ENCODE measurements at regions not wholly inside any gene's neighbourhood (a gene's known extent, or its start where the extent isn't known, plus 50 kb on each side); places are given as distances from the start of the nearest gene placed in this dataset.

DNA sequence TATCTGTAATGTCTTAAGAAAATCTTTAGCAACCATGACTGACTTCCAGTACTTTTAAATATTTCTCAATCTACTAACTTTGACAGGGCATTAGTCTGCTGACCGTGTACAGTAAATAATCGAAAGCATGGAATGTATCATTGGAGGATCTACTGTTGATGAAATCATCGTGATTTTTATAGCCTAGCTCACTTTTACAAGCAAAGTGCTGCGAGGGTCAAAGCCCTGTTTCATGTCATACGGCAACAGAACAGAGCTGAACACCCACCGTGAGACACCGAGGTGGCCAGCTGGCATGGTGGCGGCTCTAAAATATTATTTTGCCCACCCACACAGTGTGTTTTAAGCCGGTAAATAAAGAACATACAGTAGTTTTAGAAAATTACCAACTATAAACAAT lies 679.3 kb downstream of the FAT4 start:
- Histone ChIP-seq H3K27me3 (ENCODE audit: control insufficient read depth, insufficient read depth, low read length) (no peaks in the 10 kb centered on the region), H3K36me3 (ENCODE audit: control insufficient read depth in 2 of 3, insufficient read depth in 3 of 3, low read length in 3 of 3) (no peaks in the 10 kb centered on the region), H3K9ac (ENCODE audit: low read length in 3 of 3) (no peak overlapping the region), H3K27ac (ENCODE audit: low read depth in 2 of 2, low read length in 2 of 2) (no peak overlapping the region), H3K9me3 (ENCODE audit: control insufficient read depth in 2 of 3, insufficient read depth in 1 of 3, low read length in 3 of 3) (no peaks in the 10 kb centered on the region), H3K4me1 (ENCODE audit: control insufficient read depth in 2 of 3, insufficient read depth in 2 of 3, low read depth in 1 of 3, low read length in 3 of 3) (no peaks in the 10 kb centered on the region), H3K4me3 (ENCODE audit: low read length in 3 of 3) (no peak overlapping the region)
- no peak for FAIRE-seq
- no peak for DNase-seq
- TF ChIP-seq, protein P1, sequence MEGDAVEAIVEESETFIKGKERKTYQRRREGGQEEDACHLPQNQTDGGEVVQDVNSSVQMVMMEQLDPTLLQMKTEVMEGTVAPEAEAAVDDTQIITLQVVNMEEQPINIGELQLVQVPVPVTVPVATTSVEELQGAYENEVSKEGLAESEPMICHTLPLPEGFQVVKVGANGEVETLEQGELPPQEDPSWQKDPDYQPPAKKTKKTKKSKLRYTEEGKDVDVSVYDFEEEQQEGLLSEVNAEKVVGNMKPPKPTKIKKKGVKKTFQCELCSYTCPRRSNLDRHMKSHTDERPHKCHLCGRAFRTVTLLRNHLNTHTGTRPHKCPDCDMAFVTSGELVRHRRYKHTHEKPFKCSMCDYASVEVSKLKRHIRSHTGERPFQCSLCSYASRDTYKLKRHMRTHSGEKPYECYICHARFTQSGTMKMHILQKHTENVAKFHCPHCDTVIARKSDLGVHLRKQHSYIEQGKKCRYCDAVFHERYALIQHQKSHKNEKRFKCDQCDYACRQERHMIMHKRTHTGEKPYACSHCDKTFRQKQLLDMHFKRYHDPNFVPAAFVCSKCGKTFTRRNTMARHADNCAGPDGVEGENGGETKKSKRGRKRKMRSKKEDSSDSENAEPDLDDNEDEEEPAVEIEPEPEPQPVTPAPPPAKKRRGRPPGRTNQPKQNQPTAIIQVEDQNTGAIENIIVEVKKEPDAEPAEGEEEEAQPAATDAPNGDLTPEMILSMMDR (IDR thresholded peaks at IDR 0.05; ENCODE audit: borderline replicate concordance, extremely low read depth, insufficient read depth): no peak
- intact Hi-C loops (cut with DNase I): no loop called here

GRCh38 chr4:125994430-125994829 lies 679.7 kb downstream of the FAT4 start:
- H3K27ac ChIP-seq (ENCODE audit: low read depth in 2 of 2, low read length in 2 of 2): no peak overlapping the region
- H3K9me3 ChIP-seq (ENCODE audit: control insufficient read depth in 2 of 3, insufficient read depth in 1 of 3, low read length in 3 of 3): no peaks in the 10 kb centered on the region
- DNase-seq: no peak
- H3K36me3 ChIP-seq (ENCODE audit: control insufficient read depth in 2 of 3, insufficient read depth in 3 of 3, low read length in 3 of 3): no peaks in the 10 kb centered on the region
- no peaks in the 10 kb centered on the region for H3K4me1 ChIP-seq (ENCODE audit: control insufficient read depth in 2 of 3, insufficient read depth in 2 of 3, low read depth in 1 of 3, low read length in 3 of 3)
- FAIRE-seq: no peak
- TF ChIP-seq, protein P1 (IDR thresholded peaks at IDR 0.05; ENCODE audit: borderline replicate concordance, extremely low read depth, insufficient read depth): no peak
- H3K9ac ChIP-seq (ENCODE audit: low read length in 3 of 3): no peak overlapping the region
- intact Hi-C loops (cut with DNase I): no loop called here
- H3K27me3 ChIP-seq (ENCODE audit: control insufficient read depth, insufficient read depth, low read length): no peaks in the 10 kb centered on the region
- H3K4me3 ChIP-seq (ENCODE audit: low read length in 3 of 3): no peak overlapping the region

- no peak overlapping the region for H3K4me3 ChIP-seq (ENCODE audit: low read length in 3 of 3)
- no peaks in the 10 kb centered on the region for H3K9me3 ChIP-seq (ENCODE audit: control insufficient read depth in 2 of 3, insufficient read depth in 1 of 3, low read length in 3 of 3)
- DNase-seq: no peak
- intact Hi-C loops (cut with DNase I): no loop called here
- H3K9ac ChIP-seq (ENCODE audit: low read length in 3 of 3): no peak overlapping the region
- H3K27me3 ChIP-seq (ENCODE audit: control insufficient read depth, insufficient read depth, low read length): no peaks in the 10 kb centered on the region
- TF ChIP-seq, protein P1 (IDR thresholded peaks at IDR 0.05; ENCODE audit: borderline replicate concordance, extremely low read depth, insufficient read depth): no peak
- FAIRE-seq: no peak
- H3K27ac ChIP-seq (ENCODE audit: low read depth in 2 of 2, low read length in 2 of 2): no peak overlapping the region
- no peaks in the 10 kb centered on the region for H3K36me3 ChIP-seq (ENCODE audit: control insufficient read depth in 2 of 3, insufficient read depth in 3 of 3, low read length in 3 of 3)
- no peaks in the 10 kb centered on the region for H3K4me1 ChIP-seq (ENCODE audit: control insufficient read depth in 2 of 3, insufficient read depth in 2 of 3, low read depth in 1 of 3, low read length in 3 of 3)
Measured at GRCh38 chr4:126004941-126005340, 690.2 kb downstream of the FAT4 start.

- intact Hi-C loops (cut with DNase I): no loop called here
- H3K36me3 ChIP-seq (ENCODE audit: control insufficient read depth in 2 of 3, insufficient read depth in 3 of 3, low read length in 3 of 3): no peaks in the 10 kb centered on the region
- FAIRE-seq (peak; percentile 25), DNase-seq (no peak)
- H3K27me3 ChIP-seq (ENCODE audit: control insufficient read depth, insufficient read depth, low read length): no peaks in the 10 kb centered on the region
- no peaks in the 10 kb centered on the region for H3K9me3 ChIP-seq (ENCODE audit: control insufficient read depth in 2 of 3, insufficient read depth in 1 of 3, low read length in 3 of 3)
- H3K9ac ChIP-seq (ENCODE audit: low read length in 3 of 3): no peak overlapping the region
- H3K27ac ChIP-seq (ENCODE audit: low read depth in 2 of 2, low read length in 2 of 2): no peak overlapping the region
- TF ChIP-seq, protein P1 (IDR thresholded peaks at IDR 0.05; ENCODE audit: borderline replicate concordance, extremely low read depth, insufficient read depth): no peak
- H3K4me1 ChIP-seq (ENCODE audit: control insufficient read depth in 2 of 3, insufficient read depth in 2 of 3, low read depth in 1 of 3, low read length in 3 of 3): no peaks in the 10 kb centered on the region
- no peak overlapping the region for H3K4me3 ChIP-seq (ENCODE audit: low read length in 3 of 3)
Measured at GRCh38 chr4:126007142-126007541, 692.4 kb downstream of the FAT4 start.

Data from kidney (tissue), 13 donors.